PC-3 (cell line): ENCODE measurements at regions not wholly inside any gene's neighbourhood (a gene's known extent, or its start where the extent isn't known, plus 50 kb on each side); places are given as distances from the start of the nearest gene placed in this dataset.

Source experiments
- ATAC-seq: fragments of 200-7000 bp; cut with Tn5 transposase; 2 replicates; pipeline ENCODE4 v1.9.1; 2020; ENCODE audit warnings: mild to moderate bottlenecking, moderate library complexity
- BruUV-seq: library from RNA; stranded (reverse); fragments of 400-500 nt; replicated peaks from 2 replicates; lab custom pipeline; 2021; lab: Mats Ljungman, UMichigan
- CTCF ChIA-PET: fragments of 300-600 bp; sonication (Branson Sonifier 250); formaldehyde crosslinking; loops from one replicate; lab custom pipeline; 2022; ENCODE audit warnings: antibody characterized with exemption; lab: Charles Lee
- POLR2A ChIA-PET: fragments of 300-600 bp; sonication (Branson Sonifier 250); formaldehyde crosslinking; loops from one replicate; lab custom pipeline; 2022; ENCODE audit warnings: antibody characterized with exemption; ENCODE audit not compliant: unreplicated experiment; lab: Charles Lee
- DNase-seq: peaks from one replicate; pipeline ENCODE4 v3.0.0-alpha.2; 2015
- H2AFZ ChIP-seq: fragments of 300-600 bp; sonication (generic); 2 replicates; pipeline ENCODE4 v1.6.0; 2016; ENCODE audit warnings: antibody characterized with exemption, low read length
- H3F3A ChIP-seq: fragments of 300-600 bp; sonication (generic); one replicate; pipeline ENCODE4 v1.6.0; 2017; ENCODE audit warnings: antibody characterized with exemption, low read length, control low read depth, mild to moderate bottlenecking; ENCODE audit not compliant: unreplicated experiment
- H3K27ac ChIP-seq: fragments of 300-600 bp; sonication (generic); 2 replicates; pipeline ENCODE4 v1.5.1; 2016; ENCODE audit warnings: mild to moderate bottlenecking, low read length
- H3K27me3 ChIP-seq: fragments of 300-600 bp; sonication (generic); 2 replicates; pipeline ENCODE4 v1.6.1; 2016; ENCODE audit warnings: low read length, mixed read lengths
- H3K36me3 ChIP-seq: fragments of 300-600 bp; sonication (generic); 2 replicates; pipeline ENCODE4 v1.6.1; 2016; ENCODE audit warnings: low read depth, mixed run types, low read length, mixed read lengths
- H3K4me1 ChIP-seq: fragments of 300-600 bp; sonication (generic); 2 replicates; pipeline ENCODE4 v1.5.1; 2016; ENCODE audit warnings: low read length; ENCODE audit not compliant: insufficient read depth
- H3K4me2 ChIP-seq: fragments of 300-600 bp; sonication (generic); 2 replicates; pipeline ENCODE4 v1.6.0; 2016; ENCODE audit warnings: low read length
- H3K4me3 ChIP-seq: fragments of 300-600 bp; sonication (generic); 2 replicates; pipeline ENCODE4 v1.5.1; 2016; ENCODE audit warnings: mild to moderate bottlenecking, low read length, mixed read lengths
- H3K79me2 ChIP-seq: fragments of 300-600 bp; sonication (generic); 2 replicates; pipeline ENCODE4 v1.6.1; 2017; ENCODE audit warnings: low read length, mixed read lengths
- H3K9ac ChIP-seq: fragments of 300-600 bp; sonication (generic); 2 replicates; pipeline ENCODE4 v1.6.0; 2016; ENCODE audit warnings: mild to moderate bottlenecking, low read length
- H3K9me2 ChIP-seq: fragments of 300-600 bp; sonication (generic); replicated peaks from 2 replicates; pipeline ENCODE4 v1.6.1; 2016; ENCODE audit warnings: mixed run types, low read length, mixed read lengths
- H3K9me3 ChIP-seq: fragments of 300-600 bp; sonication (generic); 2 replicates; pipeline ENCODE4 v1.6.1; 2016; ENCODE audit warnings: low read length, mixed read lengths
- H4K20me1 ChIP-seq: fragments of 300-600 bp; sonication (generic); 2 replicates; pipeline ENCODE4 v1.6.1; 2016; ENCODE audit warnings: low read length, mixed read lengths
- EZH2 ChIP-seq: fragments of 300-600 bp; sonication (generic); IDR thresholded peaks from one replicate; pipeline ENCODE4 v1.6.1; 2017; ENCODE audit warnings: antibody characterized with exemption, mild to moderate bottlenecking, low read length; ENCODE audit not compliant: unreplicated experiment
- EZH2phosphoT487 ChIP-seq: fragments of 300-600 bp; sonication (generic); IDR thresholded peaks from 2 replicates; pipeline ENCODE4 v1.6.1; 2018; ENCODE audit warnings: mild to moderate bottlenecking, antibody characterized with exemption, low read length, borderline replicate concordance
- intact Hi-C: fragments of 100-400 bp; cut with micrococcal nuclease; formaldehyde crosslinking; loops from 2 replicates; pipeline ENCODE4 v1.9.0; 2023
- TF ChIP-seq, protein P1 (sequence below): fragments of 300-600 bp; sonication (generic); conservative IDR thresholded peaks from 2 replicates; pipeline ENCODE4 v1.5.1; 2017; ENCODE audit warnings: antibody characterized with exemption, low read depth, mild to moderate bottlenecking, low read length

- Histone ChIP-seq H3K27ac (no peak overlapping the region), H3K4me3 (no peak overlapping the region), H4K20me1 (no peaks in the 10 kb centered on the region), H3K4me1 (no peaks in the 10 kb centered on the region), H3K27me3 (no peaks in the 10 kb centered on the region), H3K36me3 (no peaks in the 10 kb centered on the region), H3K79me2 (no peaks in the 10 kb centered on the region), H3K9ac (no peak overlapping the region), H3F3A (no peaks in the 10 kb centered on the region), H3K4me2 (no peak overlapping the region), H2AFZ (no peak overlapping the region), H3K9me2 (no peaks in the 10 kb centered on the region), H3K9me3 (no peaks in the 10 kb centered on the region)
- CTCF ChIA-PET: no interaction called here
- no peak for DNase-seq
- ATAC-seq: no peak
- intact Hi-C loops: no loop called here
- BruUV-seq: no TSS peak
- TF ChIP-seq, protein P1, sequence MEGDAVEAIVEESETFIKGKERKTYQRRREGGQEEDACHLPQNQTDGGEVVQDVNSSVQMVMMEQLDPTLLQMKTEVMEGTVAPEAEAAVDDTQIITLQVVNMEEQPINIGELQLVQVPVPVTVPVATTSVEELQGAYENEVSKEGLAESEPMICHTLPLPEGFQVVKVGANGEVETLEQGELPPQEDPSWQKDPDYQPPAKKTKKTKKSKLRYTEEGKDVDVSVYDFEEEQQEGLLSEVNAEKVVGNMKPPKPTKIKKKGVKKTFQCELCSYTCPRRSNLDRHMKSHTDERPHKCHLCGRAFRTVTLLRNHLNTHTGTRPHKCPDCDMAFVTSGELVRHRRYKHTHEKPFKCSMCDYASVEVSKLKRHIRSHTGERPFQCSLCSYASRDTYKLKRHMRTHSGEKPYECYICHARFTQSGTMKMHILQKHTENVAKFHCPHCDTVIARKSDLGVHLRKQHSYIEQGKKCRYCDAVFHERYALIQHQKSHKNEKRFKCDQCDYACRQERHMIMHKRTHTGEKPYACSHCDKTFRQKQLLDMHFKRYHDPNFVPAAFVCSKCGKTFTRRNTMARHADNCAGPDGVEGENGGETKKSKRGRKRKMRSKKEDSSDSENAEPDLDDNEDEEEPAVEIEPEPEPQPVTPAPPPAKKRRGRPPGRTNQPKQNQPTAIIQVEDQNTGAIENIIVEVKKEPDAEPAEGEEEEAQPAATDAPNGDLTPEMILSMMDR: no peak
- TF ChIP-seq EZH2phosphoT487 (no peak), EZH2 (no peak)
- POLR2A ChIA-PET: no interaction called here
These were observed 190.4 kb upstream of the BCL6 start for GRCh38 chr3:187935623-187936156.

- H2AFZ ChIP-seq: no peak overlapping the region
- H4K20me1 ChIP-seq: no peaks in the 10 kb centered on the region
- no TSS peak for BruUV-seq
- no peak overlapping the region for H3K27ac ChIP-seq
- no peaks in the 10 kb centered on the region for H3K27me3 ChIP-seq
- H3K9me3 ChIP-seq: no peaks in the 10 kb centered on the region
- H3F3A ChIP-seq: no peaks in the 10 kb centered on the region
- no peak for TF ChIP-seq EZH2
- TF ChIP-seq EZH2phosphoT487: no peak
- TF ChIP-seq, protein P1: no peak
- H3K36me3 ChIP-seq: no peaks in the 10 kb centered on the region
- ChIA-PET CTCF (no interaction called here), POLR2A (interaction anchor here (0.7 kb wide), 1 partner anchor 592 kb away, joined by 3 read pairs; no protein-coding TSS in a partner anchor)
- ATAC-seq: no peak
- no peaks in the 10 kb centered on the region for H3K4me1 ChIP-seq
- no peak overlapping the region for H3K4me2 ChIP-seq
- no peaks in the 10 kb centered on the region for H3K9me2 ChIP-seq
- no peaks in the 10 kb centered on the region for H3K79me2 ChIP-seq
- H3K4me3 ChIP-seq: no peak overlapping the region
- intact Hi-C loops: no loop called here
- DNase-seq: no peak
- H3K9ac ChIP-seq: no peak overlapping the region
These were observed 191.4 kb upstream of the BCL6 start for GRCh38 chr3:187936676-187937075.

DNA sequence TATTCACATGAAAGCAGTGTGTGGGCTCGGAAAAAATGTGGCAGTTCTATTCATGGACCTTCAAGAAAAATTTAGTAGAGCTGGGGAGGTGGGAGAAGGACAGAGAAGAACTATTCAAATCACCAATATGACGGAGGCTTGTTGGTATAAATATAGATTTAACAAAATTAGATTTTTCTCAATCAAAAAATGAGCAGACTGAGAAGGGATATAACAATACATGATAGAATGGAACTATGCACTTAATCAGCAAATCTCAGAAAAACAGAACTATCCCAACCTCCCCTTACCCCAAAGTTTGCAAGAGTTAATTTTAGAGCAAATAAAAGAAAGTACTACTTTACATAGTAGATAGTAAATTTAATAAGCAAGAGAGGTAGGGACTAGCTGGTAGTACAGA is 194.6 kb upstream of the BCL6 start:
- H3K4me3 ChIP-seq: no peak overlapping the region
- H3K4me1 ChIP-seq: peaks cover 23% of the 10 kb centered on the region
- no peak overlapping the region for H3K9ac ChIP-seq
- ChIA-PET POLR2A (interaction anchor here (0.6 kb wide), 1 partner anchor 190 kb away, joined by 3 read pairs; no protein-coding TSS in a partner anchor), CTCF (no interaction called here)
- no peak overlapping the region for H2AFZ ChIP-seq
- no peaks in the 10 kb centered on the region for H3K79me2 ChIP-seq
- H3K9me3 ChIP-seq: no peaks in the 10 kb centered on the region
- no peak overlapping the region for H3K27ac ChIP-seq
- no peaks in the 10 kb centered on the region for H4K20me1 ChIP-seq
- no TSS peak for BruUV-seq
- H3K9me2 ChIP-seq: no peaks in the 10 kb centered on the region
- no peak for DNase-seq
- H3K4me2 ChIP-seq: no peak overlapping the region
- no peaks in the 10 kb centered on the region for H3F3A ChIP-seq
- ATAC-seq: no peak
- intact Hi-C loops: no loop called here
- H3K27me3 ChIP-seq: no peaks in the 10 kb centered on the region
- H3K36me3 ChIP-seq: no peaks in the 10 kb centered on the region
- TF ChIP-seq, protein P1: no peak
- no peak for TF ChIP-seq EZH2phosphoT487
- no peak for TF ChIP-seq EZH2
